ENCODE measurements at regions not wholly inside any gene's neighbourhood (a gene's known extent, or its start where the extent isn't known, plus 50 kb on each side); places are given as distances from the start of the nearest gene placed in this dataset.

GRCh38 chr7:115708013-115708341 lies 322.6 kb downstream of the TFEC start:
- TF ChIP-seq MEF2D (tag; conservative IDR thresholded peaks at IDR 0.05; ENCODE audit: low read depth) (no peak), SP1 (CRISPR knock-in tag; IDR thresholded peaks at IDR 0.05) (no peak), CTCF (IDR thresholded peaks at IDR 0.05 in 2 of 3, conservative IDR thresholded peaks at IDR 0.05 in 1 of 3; ENCODE audit: insufficient read depth in 2 of 3, low read depth in 1 of 3, low read length in 3 of 3) (no peak), ZC3H8 (IDR thresholded peaks at IDR 0.05) (no peak), MTF1 (CRISPR knock-in tag; IDR thresholded peaks at IDR 0.05; ENCODE audit: borderline replicate concordance) (no peak), ARID2 (IDR thresholded peaks at IDR 0.05) (no peak), FOXM1 (IDR thresholded peaks at IDR 0.05; ENCODE audit: low read depth) (no peak), FOXM1 (CRISPR knock-in tag; IDR thresholded peaks at IDR 0.05; ENCODE audit: low read depth) (no peak), CBX3 (IDR thresholded peaks at IDR 0.05; ENCODE audit: borderline replicate concordance in 1 of 2, low read length in 2 of 2) (no peak), ZNF253 (CRISPR knock-in tag; conservative IDR thresholded peaks at IDR 0.05) (no peak), GATAD2A (IDR thresholded peaks at IDR 0.05) (no peak), ARID3A (IDR thresholded peaks at IDR 0.05; ENCODE audit: borderline replicate concordance, low read depth, low read length) (no peak)
